Hypothalamus (tissue), 51 donors: ENCODE measurements at regions not wholly inside any gene's neighbourhood (a gene's known extent, or its start where the extent isn't known, plus 50 kb on each side); places are given as distances from the start of the nearest gene placed in this dataset.
A peak's percentile ranks its signal among the peaks of the same experiment; 100 is the strongest.
"Not testable (repeated sequence)": the region's sequence is repeated elsewhere in the genome, so short reads cannot be mapped to it uniquely, and the experiment has no call there.

Source experiments
- DNase-seq, 51 donors: peaks; one replicate each; lab custom pipeline; 2025; lab: John Stamatoyannopoulos, UW

GRCh38 chr4:20124317-20125026, 127.2 kb upstream of the SLIT2 start:
- DNase-seq: no peak

GRCh38 chr4:20122198-20122988, 129.3 kb upstream of the SLIT2 start:
- no peak for DNase-seq

- no peak for DNase-seq
These were observed 132.6 kb upstream of the SLIT2 start for GRCh38 chr4:20119141-20119540.

- DNase-seq: no peak
These were observed 142.3 kb upstream of the SLIT2 start for GRCh38 chr4:20109391-20109790.

GRCh38 chr4:20106921-20107320, 144.8 kb upstream of the SLIT2 start:
- DNase-seq: no peak

- no peak for DNase-seq
These were observed 149.9 kb upstream of the SLIT2 start for GRCh38 chr4:20101831-20102230.

GRCh38 chr4:20096911-20097310, 154.8 kb upstream of the SLIT2 start:
- no peak for DNase-seq

GRCh38 chr4:20095805-20096541, 155.7 kb upstream of the SLIT2 start:
- no peak for DNase-seq

GRCh38 chr4:20091781-20092180, 159.9 kb upstream of the SLIT2 start:
- no peak for DNase-seq

- DNase-seq: no peak
These were observed 164.2 kb upstream of the SLIT2 start for GRCh38 chr4:20087522-20087911.

- DNase-seq: no peak
These were observed 164.7 kb upstream of the SLIT2 start for GRCh38 chr4:20086799-20087521.

GRCh38 chr4:20086067-20086798, 165.5 kb upstream of the SLIT2 start:
- peak in 5 of 51 donors; percentile 0 to 3 (median 1) for DNase-seq

- DNase-seq: no peak
These were observed 166.1 kb upstream of the SLIT2 start for GRCh38 chr4:20085653-20086052.

GRCh38 chr4:20085156-20085555, 166.5 kb upstream of the SLIT2 start:
- DNase-seq: no peak

- no peak for DNase-seq
These were observed 167.2 kb upstream of the SLIT2 start for GRCh38 chr4:20084488-20084887.

GRCh38 chr4:20078644-20079043, 173.1 kb upstream of the SLIT2 start:
- no peak for DNase-seq

- DNase-seq: no peak
These were observed 176.3 kb upstream of the SLIT2 start for GRCh38 chr4:20075248-20075871.

- DNase-seq: no peak
These were observed 177.3 kb upstream of the SLIT2 start for GRCh38 chr4:20074450-20074849.

- no peak for DNase-seq
These were observed 185.8 kb upstream of the SLIT2 start for GRCh38 chr4:20065952-20066351.

- not testable (repeated sequence) for DNase-seq
These were observed 188.8 kb upstream of the SLIT2 start for GRCh38 chr4:20062857-20063256.
